Sigmoid colon (tissue), 6 donors: ENCODE measurements at regions not wholly inside any gene's neighbourhood (a gene's known extent, or its start where the extent isn't known, plus 50 kb on each side); places are given as distances from the start of the nearest gene placed in this dataset.

Source experiments
- DNase-seq: peaks from one replicate; pipeline ENCODE4 v3.0.0-alpha.2; 2019
- H3K27ac ChIP-seq, 4 donors: fragments of 200-600 bp; sonication (generic); one replicate each; pipeline ENCODE4 v1.5.1; 2016 to 2019; ENCODE audit warnings: mild to moderate bottlenecking in 1 of 4
- H3K27me3 ChIP-seq, 3 donors: fragments of 200-600 bp; sonication (generic); one replicate each; pipeline ENCODE4 v1.5.1; 2019; ENCODE audit warnings: mild to moderate bottlenecking in 1 of 3
- H3K36me3 ChIP-seq, 4 donors: fragments of 200-600 bp; sonication (generic); one replicate each; pipeline ENCODE4 v1.5.1; 2016 to 2019
- H3K4me1 ChIP-seq, 4 donors: fragments of 200-600 bp; sonication (generic); one replicate each; pipeline ENCODE4 v1.5.1; 2017 to 2019
- H3K4me3 ChIP-seq, 4 donors: fragments of 200-600 bp; sonication (generic); one replicate each; pipeline ENCODE4 v1.5.1; 2017 to 2019; ENCODE audit warnings: mild to moderate bottlenecking in 2 of 4, moderate library complexity in 1 of 4
- H3K9me3 ChIP-seq, 4 donors: fragments of 200-600 bp in 3 of 4; sonication (generic) in 3 of 4; one replicate each; pipeline versions ENCODE4 v1.5.1 to v1.6.1; 2013 to 2019
- CTCF ChIP-seq, 4 experiments: fragments of 450-650 bp in 3 of 4; fragments of 200-600 bp in 1 of 4; IDR thresholded peaks; one replicate each; pipeline ENCODE4 v1.5.1; 2016 to 2019; ENCODE audit warnings: antibody characterized with exemption in 4 of 4, mild to moderate bottlenecking in 3 of 4, moderate library complexity in 2 of 4
- EP300 ChIP-seq, 4 donors: sonication (generic); formaldehyde crosslinking; IDR thresholded peaks; one replicate each; pipeline ENCODE4 v1.6.1; 2017; ENCODE audit warnings: antibody characterized with exemption in 4 of 4
- POLR2A ChIP-seq, 2 donors: fragments of 450-650 bp; IDR thresholded peaks; one replicate each; pipeline ENCODE4 v1.6.1; 2016; ENCODE audit warnings: antibody characterized with exemption in 2 of 2, mild to moderate bottlenecking in 2 of 2, moderate library complexity in 2 of 2
- POLR2AphosphoS5 ChIP-seq, 4 donors: sonication (generic); formaldehyde crosslinking; IDR thresholded peaks; one replicate each; pipeline ENCODE4 v1.6.1; 2017; ENCODE audit warnings: antibody characterized with exemption in 4 of 4
- WGBS, 2 donors: extraction: QIAGEN DNeasy Blood & Tissue Kit; methylation state at CpG; one replicate each; pipeline ENCODE4 v1.1.7; 2013; 5-methylcytosine and 5-hydroxymethylcytosine counted together
- intact Hi-C: fragments of 100-400 bp; cut with DNase I; formaldehyde crosslinking; loops from one replicate; pipeline ENCODE4 v1.15.1; 2023
- donor health status: healthy with polysubstance abuse.
- donor health status: healthy.

GRCh38 chr18:22668496-22668895, 250.8 kb upstream of the CTAGE1 start:
- intact Hi-C loops = no loop called here
- Histone ChIP-seq H3K9me3 (no peaks in the 10 kb centered on the region), H3K36me3 (no peaks in the 10 kb centered on the region), H3K4me1 (peaks cover 0 to 41% (median 28%) of the 10 kb centered on the region in 4 donors), H3K27ac (peak overlapping the region in 3 of 4 donors; percentile 69 to 85 (median 79)), H3K4me3 (no peak overlapping the region), H3K27me3 (no peaks in the 10 kb centered on the region)
- no peak for TF ChIP-seq POLR2A (IDR thresholded peaks at IDR 0.05)
- no peak for TF ChIP-seq CTCF (IDR thresholded peaks at IDR 0.05)
- no peak for TF ChIP-seq POLR2AphosphoS5 (IDR thresholded peaks at IDR 0.05)
- no peak for TF ChIP-seq EP300 (IDR thresholded peaks at IDR 0.05)
- 95% methylated on average over 2 of the region's 2 CpGs for WGBS, 2 donors
- no peak for DNase-seq

GRCh38 chr18:22670914-22671313, 253.2 kb upstream of the CTAGE1 start:
- 74 to 86% methylated on average over 1 of the region's 1 CpG for WGBS, 2 donors
- no peak overlapping the region for H3K27ac ChIP-seq

GRCh38 chr18:22673182-22673862, 255.6 kb upstream of the CTAGE1 start:
- no peaks in the 10 kb centered on the region for H3K9me3 ChIP-seq
- H3K4me1 ChIP-seq = peaks cover 0 to 45% (median 33%) of the 10 kb centered on the region in 4 donors
- no peak overlapping the region for H3K27ac ChIP-seq
- no peaks in the 10 kb centered on the region for H3K36me3 ChIP-seq
- WGBS, 2 donors = 71 to 91% methylated on average over 3 of the region's 3 CpGs
- intact Hi-C loops = no loop called here
- no peak overlapping the region for H3K4me3 ChIP-seq
- H3K27me3 ChIP-seq = no peaks in the 10 kb centered on the region
- no peak for DNase-seq
- no peak for TF ChIP-seq CTCF (IDR thresholded peaks at IDR 0.05)
- TF ChIP-seq POLR2A (IDR thresholded peaks at IDR 0.05) = no peak
- TF ChIP-seq EP300 (IDR thresholded peaks at IDR 0.05) = no peak
- no peak for TF ChIP-seq POLR2AphosphoS5 (IDR thresholded peaks at IDR 0.05)

More at GRCh38 chr18:22670914-22671313, 253.2 kb upstream of the CTAGE1 start:
- no peaks in the 10 kb centered on the region for H3K9me3 ChIP-seq
- DNase-seq = no peak
- no peak overlapping the region for H3K4me3 ChIP-seq
- no peak for TF ChIP-seq CTCF (IDR thresholded peaks at IDR 0.05)
- TF ChIP-seq POLR2AphosphoS5 (IDR thresholded peaks at IDR 0.05) = no peak
- TF ChIP-seq EP300 (IDR thresholded peaks at IDR 0.05) = no peak
- TF ChIP-seq POLR2A (IDR thresholded peaks at IDR 0.05) = no peak
- no peaks in the 10 kb centered on the region for H3K36me3 ChIP-seq
- peaks cover 0 to 56% (median 45%) of the 10 kb centered on the region in 4 donors for H3K4me1 ChIP-seq
- H3K27me3 ChIP-seq = no peaks in the 10 kb centered on the region
- intact Hi-C loops = no loop called here

GRCh38 chr18:22674272-22674671, 256.6 kb upstream of the CTAGE1 start:
- Histone ChIP-seq H3K27ac (peak overlapping the region in 2 of 4 donors; percentile 3 to 60), H3K36me3 (no peaks in the 10 kb centered on the region), H3K4me3 (no peak overlapping the region), H3K4me1 (peaks cover 0 to 36% (median 29%) of the 10 kb centered on the region in 4 donors), H3K9me3 (no peaks in the 10 kb centered on the region), H3K27me3 (no peaks in the 10 kb centered on the region)
- DNase-seq = no peak
- TF ChIP-seq CTCF (IDR thresholded peaks at IDR 0.05) (no peak), EP300 (IDR thresholded peaks at IDR 0.05) (no peak)
- WGBS, 2 donors = 83 to 88% methylated on average over 3 of the region's 3 CpGs
- intact Hi-C loops = no loop called here

- Histone ChIP-seq H3K4me3 (no peak overlapping the region), H3K4me1 (peaks cover 0 to 36% (median 28%) of the 10 kb centered on the region in 4 donors), H3K36me3 (no peaks in the 10 kb centered on the region), H3K27me3 (no peaks in the 10 kb centered on the region), H3K9me3 (no peaks in the 10 kb centered on the region), H3K27ac (peak overlapping the region in 2 of 4 donors; percentile 3 to 60)
- intact Hi-C loops = no loop called here
- no peak for TF ChIP-seq EP300 (IDR thresholded peaks at IDR 0.05)
- TF ChIP-seq POLR2A (IDR thresholded peaks at IDR 0.05) = no peak
- TF ChIP-seq POLR2AphosphoS5 (IDR thresholded peaks at IDR 0.05) = no peak
- no peak for TF ChIP-seq CTCF (IDR thresholded peaks at IDR 0.05)
- DNase-seq = no peak
Observed at GRCh38 chr18:22675006-22675405, 257.3 kb upstream of the CTAGE1 start.
